ENCODE measurements at regions not wholly inside any gene's neighbourhood (a gene's known extent, or its start where the extent isn't known, plus 50 kb on each side); places are given as distances from the start of the nearest gene placed in this dataset.

GRCh38 chr22:48785792-48786678, 1041.6 kb downstream of the BRD1 start:
- TF ChIP-seq CTCF (IDR thresholded peaks at IDR 0.05), result no peak
- TF ChIP-seq POLR2AphosphoS5 (IDR thresholded peaks at IDR 0.05; ENCODE audit: low read depth, low read length), result no peak

Measured in Panc1 (cell line).